NCI-H524 treated with DMSO at 0.1 percent for 48 hours (cell line): ENCODE measurements at regions not wholly inside any gene's neighbourhood (a gene's known extent, or its start where the extent isn't known, plus 50 kb on each side); places are given as distances from the start of the nearest gene placed in this dataset.

Source experiments
- DNase-seq: peaks from one replicate; lab custom pipeline; 2025; lab: John Stamatoyannopoulos, UW

DNA sequence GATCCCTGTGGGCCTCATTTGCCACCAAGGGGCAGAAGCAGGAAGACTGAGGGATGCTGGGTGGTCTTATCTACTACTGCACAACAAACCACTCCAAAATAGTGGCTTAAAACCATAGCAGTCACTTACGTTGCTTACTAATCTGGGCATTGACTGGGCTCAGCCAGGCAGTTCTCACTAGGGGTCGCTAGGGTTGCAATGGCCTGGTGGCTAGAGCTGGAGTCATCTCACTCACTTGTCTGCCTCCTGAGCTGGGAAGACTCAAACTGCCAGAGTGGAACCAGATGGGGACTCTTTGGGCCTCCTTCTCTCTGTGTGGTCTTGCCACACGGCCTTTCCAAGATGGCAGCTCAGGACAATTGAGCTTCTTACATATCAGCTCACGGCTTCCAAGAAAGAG is 216.3 kb upstream of the BCOR start:
- DNase-seq: no peak

DNA sequence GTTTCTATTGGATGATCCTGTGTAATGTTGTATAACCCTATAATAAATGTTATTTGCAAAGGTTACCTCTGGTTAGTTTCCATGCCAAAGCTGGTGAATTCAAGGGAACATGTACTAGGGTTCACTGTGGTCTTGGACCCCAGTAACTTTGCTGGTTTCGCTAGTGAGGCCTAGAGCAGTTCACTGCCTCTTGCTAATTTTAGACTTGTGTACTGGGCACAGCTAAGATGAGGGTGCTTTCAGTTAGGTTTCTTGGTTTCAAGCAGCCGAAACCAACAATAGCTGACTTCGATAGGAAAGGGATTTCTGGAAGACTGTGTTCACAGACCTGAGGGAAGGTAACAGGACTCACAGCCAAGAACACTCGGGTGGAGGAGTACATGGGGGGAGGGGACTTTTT is 215.5 kb upstream of the BCOR start:
- no peak for DNase-seq

DNA sequence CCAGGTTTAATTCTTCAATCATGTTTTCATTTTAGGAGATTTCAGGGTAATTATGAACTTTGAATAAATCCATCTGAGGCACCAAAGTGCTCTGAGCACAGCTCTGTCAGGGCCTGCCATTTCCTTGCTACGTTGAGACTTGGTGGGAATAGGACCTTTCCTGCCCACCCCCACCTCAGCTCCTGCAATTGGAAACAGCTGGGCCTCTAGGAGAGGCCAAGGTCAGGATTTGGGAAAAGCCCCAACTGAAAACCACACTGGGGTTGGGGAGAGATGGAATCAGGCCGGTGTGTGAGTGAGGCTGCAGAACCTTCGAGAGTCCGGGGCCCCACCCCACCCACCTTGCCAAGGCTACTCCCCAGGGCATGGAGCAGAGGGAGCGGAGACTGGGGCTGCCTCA is 212.7 kb upstream of the BCOR start:
- no peak for DNase-seq

DNA sequence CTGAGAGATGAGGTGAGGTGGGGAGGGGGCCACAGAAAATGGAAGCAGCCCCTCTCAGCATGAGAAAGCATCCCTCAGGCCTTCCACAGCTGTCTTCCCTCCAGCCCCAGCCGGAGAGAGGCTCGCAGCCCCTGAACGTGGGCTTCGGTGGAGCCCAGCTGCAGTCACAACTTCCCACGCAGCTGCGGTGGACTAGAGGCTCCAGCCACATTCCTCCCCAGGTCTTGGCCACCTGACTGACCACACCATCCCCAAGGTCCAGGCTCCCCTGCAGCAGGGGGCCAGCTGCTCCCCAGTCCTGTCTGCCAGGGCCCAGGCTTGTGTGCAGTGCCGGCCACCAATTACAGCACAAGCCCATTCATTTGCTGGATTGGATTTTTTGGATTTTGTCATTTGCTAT is 212.3 kb upstream of the BCOR start:
- DNase-seq: no peak

DNA sequence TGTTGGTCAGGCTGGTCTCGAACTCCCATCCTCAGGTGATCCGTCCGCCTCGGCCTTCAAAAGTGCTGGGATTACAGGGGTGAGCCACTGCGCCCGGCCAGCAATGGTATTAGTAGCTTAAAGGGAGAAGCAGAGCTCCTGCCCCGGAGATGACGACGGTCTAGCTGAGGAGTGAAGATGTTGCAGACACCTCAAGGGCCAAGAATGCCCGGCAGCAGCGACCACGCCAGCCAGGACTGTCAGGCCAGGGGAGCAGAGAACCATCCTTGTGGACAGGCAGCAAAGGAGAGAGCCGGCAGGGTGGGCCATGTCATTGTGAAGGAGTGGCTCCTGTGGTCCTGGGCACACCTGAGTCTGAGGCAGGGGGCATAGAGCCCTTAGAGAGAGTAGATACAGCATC is 210.1 kb upstream of the BCOR start:
- no peak for DNase-seq

DNA sequence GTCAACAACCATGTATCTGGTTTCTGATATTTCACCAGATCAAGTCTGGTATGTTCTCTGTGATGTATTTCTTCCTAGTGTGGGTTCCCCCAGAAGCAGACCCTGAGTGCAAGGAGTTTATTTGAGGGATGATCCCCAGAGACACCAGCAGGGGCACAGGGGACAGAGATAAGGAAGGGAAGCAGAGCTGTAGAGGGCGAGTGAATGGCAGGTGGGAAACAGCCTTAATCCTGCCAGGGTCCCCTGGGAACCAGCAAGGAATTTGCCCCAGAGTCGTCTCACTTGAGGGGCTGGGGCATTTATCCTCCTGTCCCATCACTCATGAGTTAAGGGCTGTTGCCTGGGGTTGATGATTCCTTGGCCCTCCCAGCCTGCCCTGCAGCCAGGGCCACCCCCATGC is 206.4 kb upstream of the BCOR start:
- no peak for DNase-seq

DNA sequence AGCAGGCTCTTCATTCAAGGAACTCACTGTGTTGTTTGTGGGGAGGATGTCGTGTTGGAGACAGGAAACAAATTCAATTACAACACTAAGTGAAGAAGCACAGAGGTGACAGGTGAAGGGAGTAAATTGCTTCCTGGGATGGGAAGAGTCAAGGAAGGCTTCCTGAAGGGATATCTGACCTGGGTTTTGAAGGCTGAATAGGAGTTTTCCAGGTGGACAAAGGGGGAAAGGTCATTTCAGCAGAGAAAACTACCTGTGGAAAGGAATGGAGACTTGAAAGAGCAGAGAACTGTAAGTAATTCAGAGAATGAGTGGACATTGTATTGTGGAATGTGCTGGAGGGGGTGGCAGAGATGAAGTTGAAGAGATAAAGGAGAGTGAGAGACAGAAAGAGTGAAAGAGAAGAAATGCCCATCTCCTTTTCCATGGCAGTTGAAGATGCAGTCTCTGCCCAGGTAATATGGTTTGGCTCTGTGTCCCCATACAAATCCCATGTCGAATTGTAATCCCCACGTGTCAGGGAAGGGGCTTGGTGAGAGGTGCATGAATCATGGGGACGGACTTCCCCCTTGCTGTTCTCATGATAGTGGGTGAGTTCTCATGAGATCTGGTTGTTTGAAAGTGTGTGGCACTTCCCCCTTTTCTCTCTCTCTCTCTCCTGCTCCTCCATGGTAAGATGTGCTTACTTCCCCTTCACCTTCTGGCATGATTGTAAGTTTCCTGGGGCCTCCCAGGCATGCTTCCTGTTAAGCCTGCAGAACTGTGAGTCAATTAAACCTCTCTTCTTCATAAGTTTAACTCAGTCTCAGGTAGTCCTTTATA is 205.7 kb upstream of the BCOR start:
- no peak for DNase-seq

DNA sequence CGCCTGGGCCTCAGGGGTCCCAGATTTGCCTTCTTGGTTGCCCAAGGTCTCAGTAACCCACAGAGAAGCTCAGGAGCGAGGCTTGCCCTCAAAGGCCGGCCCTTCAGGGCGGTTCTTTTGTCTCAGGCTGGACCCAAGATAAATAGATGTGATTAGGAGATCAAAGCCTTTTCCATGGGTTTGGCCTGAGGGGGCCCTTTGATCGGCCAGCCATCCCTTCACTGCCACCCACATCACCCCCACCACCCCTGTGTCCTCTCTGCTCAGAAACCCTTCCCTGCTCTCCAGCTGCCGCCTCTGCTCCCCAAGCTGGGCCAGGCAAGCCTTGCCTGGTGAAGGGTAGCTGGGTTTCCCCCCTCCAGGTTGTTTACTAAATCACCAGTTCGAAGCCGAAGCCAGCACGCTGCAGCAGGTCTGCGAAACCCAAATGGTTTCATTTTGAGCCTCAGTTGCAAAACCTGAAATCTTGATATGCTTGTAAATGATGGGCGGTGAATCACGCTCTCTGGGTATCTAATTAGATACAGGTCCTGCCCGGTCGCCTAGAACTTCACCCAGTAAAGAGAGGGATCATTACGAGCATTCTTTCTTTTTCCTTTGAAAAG is 202.6 kb upstream of the BCOR start:
- DNase-seq: no peak

DNA sequence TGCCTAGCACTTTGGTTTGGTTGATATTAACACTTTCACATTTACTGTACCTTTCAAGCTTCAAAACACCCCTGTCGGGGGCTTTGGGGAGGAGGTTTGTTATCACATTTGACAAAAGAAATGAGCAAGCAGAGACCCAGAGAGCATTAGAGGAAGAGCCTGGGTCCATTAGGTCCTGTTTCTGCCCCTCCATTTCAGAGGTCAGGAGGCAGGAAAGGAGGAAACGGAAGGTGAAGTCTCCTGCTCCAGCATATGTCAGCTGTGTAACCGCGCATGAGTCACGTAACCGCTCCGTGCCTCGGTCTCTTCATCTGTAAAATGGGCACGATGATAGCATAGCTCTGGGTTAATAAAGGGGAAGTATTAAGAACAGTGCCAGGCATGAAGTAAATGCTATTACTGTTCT is 201.9 kb upstream of the BCOR start:
- no peak for DNase-seq

DNA sequence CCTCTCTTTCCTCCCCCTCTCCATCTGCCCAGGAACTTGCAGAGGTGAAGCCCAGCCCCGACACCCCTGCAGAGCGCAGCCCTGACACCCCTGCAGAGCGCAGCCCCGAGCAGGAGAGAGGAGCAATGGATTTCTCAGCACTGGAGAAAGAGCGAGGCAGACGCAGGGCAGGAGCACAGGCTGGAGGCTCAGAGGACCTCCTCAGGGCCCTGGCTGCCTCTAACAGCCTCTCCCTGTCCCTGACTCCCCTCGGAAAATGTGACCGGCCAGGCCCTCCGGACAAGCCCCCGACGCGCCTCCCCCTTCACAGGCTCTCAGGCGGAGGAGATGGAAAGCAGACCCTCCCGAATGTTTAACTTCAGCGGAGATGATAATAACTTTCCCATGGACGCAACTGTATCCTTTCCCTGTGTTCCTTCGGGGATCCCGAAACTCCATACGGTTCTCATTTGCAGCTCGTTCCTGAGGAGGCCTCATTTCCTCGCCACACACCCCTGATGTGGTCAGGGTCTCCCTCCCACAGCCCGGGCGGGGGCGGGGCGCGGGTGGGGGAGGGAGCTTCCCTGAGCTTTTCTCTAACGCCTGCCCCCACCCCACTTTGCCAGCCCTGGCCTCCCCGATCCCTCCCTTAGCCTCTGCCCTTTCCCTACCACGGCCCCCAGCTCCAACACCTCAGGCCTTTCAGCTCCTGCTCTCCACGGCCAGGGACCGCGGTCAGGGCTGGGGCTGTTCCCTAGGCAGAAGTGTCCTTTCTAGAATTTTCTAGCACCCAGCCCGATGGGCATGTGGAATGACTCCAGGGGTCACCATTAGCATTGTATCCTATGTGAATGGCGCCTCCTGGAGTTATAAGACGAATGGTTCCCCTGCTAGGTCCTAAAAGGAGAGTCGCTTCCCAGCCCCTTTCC is 201.1 kb upstream of the BCOR start:
- no peak for DNase-seq

DNA sequence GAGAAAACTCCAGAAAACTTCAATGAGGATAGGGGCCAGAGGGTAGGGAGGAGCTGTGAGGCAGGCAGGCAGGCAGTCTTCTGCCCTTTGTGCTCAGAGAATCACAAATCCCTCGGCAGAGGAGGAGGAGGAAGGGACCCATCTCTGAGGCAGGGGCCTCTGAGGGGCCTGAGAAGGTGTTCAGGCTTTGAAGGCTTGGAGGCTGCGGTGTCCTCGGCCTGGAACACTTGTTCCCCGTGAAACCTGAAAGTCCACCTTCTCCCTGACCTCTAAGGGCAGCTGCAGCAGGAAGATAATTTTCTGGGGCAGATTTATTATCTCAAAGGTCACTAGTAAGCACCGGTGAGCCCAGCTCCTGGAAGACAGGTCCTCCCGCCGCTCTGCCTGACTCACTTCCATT is 200.3 kb upstream of the BCOR start:
- no peak for DNase-seq

DNA sequence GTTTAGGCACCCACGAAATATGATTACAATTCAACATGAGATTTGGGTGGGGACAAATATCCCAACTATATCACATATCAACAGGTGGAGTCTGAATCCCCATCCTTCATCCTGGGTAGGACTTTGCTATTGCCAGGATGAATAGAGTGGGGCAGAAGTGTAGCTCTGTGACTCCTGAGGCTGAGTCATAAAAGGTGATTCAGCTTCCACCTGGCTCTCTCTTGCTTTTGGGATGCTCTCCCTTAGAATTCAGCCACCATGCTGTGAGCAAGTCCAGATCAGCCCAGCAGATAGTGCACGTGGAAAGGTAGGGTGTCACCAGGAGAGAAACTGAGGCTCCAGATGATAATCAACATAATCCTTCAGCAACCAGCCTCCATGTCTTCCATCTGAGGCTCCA is 193.8 kb upstream of the BCOR start:
- no peak for DNase-seq

DNA sequence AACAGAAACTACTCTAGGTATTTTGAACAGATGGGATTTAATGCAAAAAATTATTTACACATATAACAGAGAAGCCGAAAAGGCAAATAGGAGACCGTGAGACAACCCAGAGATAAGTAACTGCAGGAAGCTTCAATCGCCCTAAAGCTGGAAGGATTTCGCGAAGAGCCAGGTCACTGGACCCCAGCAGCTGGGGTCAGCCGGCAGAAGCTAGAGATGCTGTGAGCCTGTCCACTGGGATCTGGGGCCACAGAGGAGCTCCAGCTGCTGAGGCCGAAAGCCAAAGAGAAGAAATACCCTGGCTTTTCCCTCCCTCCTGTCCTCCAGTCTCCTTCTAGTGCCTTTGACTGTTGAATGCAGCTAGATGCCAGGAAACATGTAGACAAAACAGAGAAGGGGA is 192.8 kb upstream of the BCOR start:
- no peak for DNase-seq

DNA sequence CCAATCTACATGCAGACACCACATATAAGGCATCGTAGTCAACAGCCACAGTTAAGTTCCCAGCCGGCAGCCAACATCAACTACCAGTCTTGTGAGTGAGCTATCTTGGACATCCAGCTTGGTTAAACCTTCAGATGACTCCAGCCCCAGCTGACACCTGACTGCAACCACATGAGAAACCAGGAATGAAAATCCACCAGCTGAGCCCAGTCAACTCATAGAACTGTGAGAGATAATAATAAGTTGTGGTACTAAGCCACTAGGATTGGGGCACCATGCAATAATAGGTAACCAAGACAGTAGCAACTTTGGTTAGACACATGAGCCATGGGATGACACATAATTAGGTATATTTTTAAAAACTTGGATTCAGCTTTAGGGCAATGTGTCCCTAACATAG is 188.1 kb upstream of the BCOR start:
- DNase-seq: no peak

DNA sequence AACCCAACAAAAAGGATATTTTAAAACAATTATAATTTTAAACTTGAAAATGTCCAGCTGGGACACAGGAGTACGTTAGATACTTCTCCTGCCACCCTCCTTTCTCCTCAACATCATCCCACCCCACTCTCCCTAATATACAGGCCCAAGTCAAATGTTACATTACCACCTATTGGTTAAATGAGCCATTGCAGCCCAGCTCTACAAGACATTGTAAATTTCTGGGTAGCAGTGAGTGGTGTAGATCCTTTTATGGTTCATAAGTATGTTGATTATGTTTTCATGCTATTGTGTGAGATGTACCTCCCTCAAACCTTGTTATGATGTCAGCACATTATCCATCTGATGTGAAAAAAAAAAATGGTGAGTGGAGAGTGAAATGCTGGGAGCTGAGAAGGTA is 187.1 kb upstream of the BCOR start:
- no peak for DNase-seq

DNA sequence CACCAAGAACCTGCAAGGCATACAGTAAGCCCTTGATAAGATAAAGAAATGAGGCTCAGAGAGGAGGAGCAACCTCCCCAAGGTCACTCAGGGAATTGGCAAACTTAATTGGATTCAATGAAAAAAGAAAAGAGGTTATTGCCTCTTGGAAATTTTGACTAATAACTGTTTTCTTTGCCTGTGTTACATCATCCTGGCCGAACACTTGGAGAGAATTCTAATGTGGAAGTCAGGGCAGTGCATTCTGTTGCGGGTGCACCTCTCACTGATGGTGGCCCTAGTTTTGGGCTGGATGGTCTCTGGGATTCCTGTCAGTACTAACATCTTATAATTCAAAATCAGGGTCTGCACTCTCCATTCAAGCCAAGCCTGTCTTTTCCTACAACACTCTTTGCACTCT is 186.2 kb upstream of the BCOR start:
- DNase-seq: no peak

DNA sequence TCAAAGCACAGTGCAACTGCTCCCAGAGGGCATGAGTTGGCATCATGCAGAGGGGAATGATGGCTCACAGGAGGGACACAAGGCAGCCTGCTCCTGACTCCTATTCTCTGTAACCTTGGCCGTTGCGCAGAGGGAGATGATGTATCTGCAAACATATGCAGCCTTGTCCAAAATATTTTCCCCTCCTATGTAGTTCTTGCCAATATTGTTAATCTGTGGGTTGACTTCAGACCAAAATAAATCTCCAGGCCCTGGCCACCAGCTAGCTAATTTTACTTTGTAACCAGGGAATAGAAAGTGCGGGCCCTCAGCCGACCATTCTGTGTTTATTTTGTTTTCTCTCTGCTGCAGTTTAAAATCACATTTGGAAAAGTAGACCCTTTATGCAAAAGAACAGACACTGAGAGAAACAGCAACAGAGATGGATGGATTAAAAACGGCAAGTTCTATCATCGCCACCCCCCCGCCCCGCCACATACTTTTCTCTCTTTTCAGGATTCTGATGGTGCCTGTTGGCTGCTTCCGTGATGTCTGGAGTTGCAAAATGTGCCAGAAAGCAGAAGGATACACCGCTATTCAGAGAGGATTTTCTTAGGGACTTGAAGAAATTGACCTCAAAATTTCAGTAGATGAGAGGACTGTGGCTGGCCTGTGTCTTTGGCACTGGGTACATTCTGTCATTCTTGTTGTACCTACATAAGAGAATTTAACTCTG is 185.3 kb upstream of the BCOR start:
- no peak for DNase-seq

DNA sequence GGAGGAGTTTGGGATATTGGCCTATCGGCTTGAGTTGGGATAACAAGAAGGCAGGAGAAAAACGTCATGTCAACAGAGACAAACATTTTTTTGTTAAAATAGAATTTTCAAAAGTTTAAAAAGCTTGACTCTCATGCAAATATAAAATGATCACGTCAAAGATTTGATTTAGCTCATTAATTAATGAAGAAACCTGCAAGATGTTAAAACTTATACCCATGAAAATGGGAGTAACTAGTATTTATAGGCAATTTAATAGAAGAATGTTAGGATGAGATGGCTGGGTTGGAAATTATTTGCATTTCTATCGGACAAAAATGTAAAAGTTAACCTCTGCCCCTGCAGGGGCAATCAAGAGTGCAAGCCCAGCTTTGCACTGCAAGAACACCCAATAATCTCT is 184.6 kb upstream of the BCOR start:
- no peak for DNase-seq

DNA sequence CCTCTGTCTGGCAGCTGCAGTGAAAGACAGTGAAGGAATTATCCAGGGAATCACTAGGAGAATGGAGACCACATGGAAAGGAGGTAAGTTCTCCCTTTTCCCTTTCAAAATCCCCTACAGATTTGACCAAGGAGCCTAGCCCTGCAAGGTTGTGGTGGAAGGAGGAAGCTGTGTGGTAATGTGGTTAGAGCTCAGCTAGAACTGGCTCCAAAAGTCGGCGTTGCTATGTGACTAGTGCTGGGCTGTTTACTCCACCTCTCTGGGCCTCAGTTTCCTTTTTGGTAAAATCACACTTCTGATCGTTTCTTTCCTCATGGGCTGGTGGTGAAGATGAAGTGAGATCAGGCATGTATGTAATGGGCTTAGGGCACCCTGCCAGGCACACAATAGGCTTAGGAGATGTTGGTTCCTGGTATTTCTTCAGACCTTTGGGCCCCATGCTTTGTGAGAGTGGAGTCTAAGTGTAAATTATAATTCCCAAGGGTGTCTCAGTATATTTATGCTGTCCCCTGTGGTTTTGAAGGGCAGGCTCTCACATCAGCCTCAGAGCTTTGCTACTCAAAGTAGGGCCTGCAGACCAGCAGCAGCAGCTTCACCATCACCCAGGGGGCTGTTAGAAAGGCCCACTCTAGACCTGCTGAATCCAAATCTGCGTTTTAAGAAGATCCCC is 183.7 kb upstream of the BCOR start:
- no peak for DNase-seq

DNA sequence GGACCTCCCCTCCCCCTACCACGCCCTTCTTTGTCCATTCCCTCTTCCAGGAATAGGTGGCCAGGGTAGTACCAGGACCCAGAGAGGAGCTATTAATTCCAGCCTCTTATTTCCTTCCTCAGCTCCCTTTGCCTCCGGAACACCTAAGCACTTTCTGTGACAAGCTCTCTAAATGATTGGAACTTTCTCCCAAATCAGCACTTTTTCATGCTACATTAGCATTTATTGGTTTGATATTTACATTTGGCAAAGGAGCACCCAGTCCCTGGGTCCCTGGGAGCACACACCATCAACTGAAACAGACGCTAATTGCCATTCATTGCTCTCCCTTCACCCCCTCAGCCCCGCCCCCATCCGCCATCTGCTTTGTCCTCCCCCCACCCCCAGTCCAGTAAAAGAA is 182.0 kb upstream of the BCOR start:
- no peak for DNase-seq

DNA sequence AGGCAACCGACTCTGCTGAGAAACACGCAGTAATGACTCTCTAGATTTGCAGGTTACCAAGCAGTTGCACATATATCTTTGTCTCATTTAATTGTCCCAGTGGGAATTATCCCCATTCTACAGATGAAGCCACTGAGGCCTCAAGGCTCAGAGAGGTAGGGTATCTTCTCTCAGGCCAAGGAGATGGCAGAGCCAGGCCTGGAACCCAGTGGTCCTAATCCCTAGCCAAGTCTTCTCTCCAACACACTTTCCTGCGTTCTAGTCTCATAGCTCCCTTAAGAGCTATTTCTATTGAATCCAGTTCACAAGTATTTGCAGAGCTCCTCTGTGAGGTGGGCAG is 181.3 kb upstream of the BCOR start:
- DNase-seq: no peak
